ENCODE measurements at regions not wholly inside any gene's neighbourhood (a gene's known extent, or its start where the extent isn't known, plus 50 kb on each side); places are given as distances from the start of the nearest gene placed in this dataset.

- no peak for DNase-seq (ENCODE audit: low read depth)
Observed at GRCh38 chr17:77419095-77419494, 278.3 kb downstream of the SEC14L1 start.

GRCh38 chr17:77419547-77420094 lies 278.9 kb downstream of the SEC14L1 start:
- DNase-seq (ENCODE audit: low read depth): no peak

GRCh38 chr17:77420095-77420803 lies 279.5 kb downstream of the SEC14L1 start:
- no peak for DNase-seq (ENCODE audit: low read depth)

- no peak for DNase-seq (ENCODE audit: low read depth)
Observed at GRCh38 chr17:77420804-77421629, 280.2 kb downstream of the SEC14L1 start.

GRCh38 chr17:77421630-77421972 lies 280.8 kb downstream of the SEC14L1 start:
- no peak for DNase-seq (ENCODE audit: low read depth)

GRCh38 chr17:77422104-77422747 lies 281.5 kb downstream of the SEC14L1 start:
- no peak for DNase-seq (ENCODE audit: low read depth)

GRCh38 chr17:77422748-77423113 lies 282.0 kb downstream of the SEC14L1 start:
- DNase-seq (ENCODE audit: low read depth): no peak

- DNase-seq (ENCODE audit: low read depth): no peak
Observed at GRCh38 chr17:77423589-77424451, 283.1 kb downstream of the SEC14L1 start.

GRCh38 chr17:77424585-77425344 lies 284.0 kb downstream of the SEC14L1 start:
- DNase-seq (ENCODE audit: low read depth): no peak

GRCh38 chr17:77425348-77425747 lies 284.6 kb downstream of the SEC14L1 start:
- DNase-seq (ENCODE audit: low read depth): no peak

- no peak for DNase-seq (ENCODE audit: low read depth)
Observed at GRCh38 chr17:77425791-77426641, 285.2 kb downstream of the SEC14L1 start.

- no peak for DNase-seq (ENCODE audit: low read depth)
Observed at GRCh38 chr17:77426676-77427386, 286.1 kb downstream of the SEC14L1 start.

GRCh38 chr17:77427391-77427991 lies 286.7 kb downstream of the SEC14L1 start:
- no peak for DNase-seq (ENCODE audit: low read depth)

- DNase-seq (ENCODE audit: low read depth): no peak
Observed at GRCh38 chr17:77428020-77428748, 287.4 kb downstream of the SEC14L1 start.

- no peak for DNase-seq (ENCODE audit: low read depth)
Observed at GRCh38 chr17:77428749-77429368, 288.1 kb downstream of the SEC14L1 start.

- DNase-seq (ENCODE audit: low read depth): no peak
Observed at GRCh38 chr17:77429369-77429968, 288.7 kb downstream of the SEC14L1 start.

- DNase-seq (ENCODE audit: low read depth): peak; percentile 73
Observed at GRCh38 chr17:77429969-77430752, 289.4 kb downstream of the SEC14L1 start.

Data from activated T-cell treated with anti-CD3 and anti-CD28 coated beads for 48 hours (primary cell).